Activated naive CD4-positive, alpha-beta T cell (primary cell): ENCODE measurements at regions not wholly inside any gene's neighbourhood (a gene's known extent, or its start where the extent isn't known, plus 50 kb on each side); places are given as distances from the start of the nearest gene placed in this dataset.

Source experiments
- DNase-seq, 4 experiments: peaks; one replicate each; lab custom pipeline; 2025; lab: John Stamatoyannopoulos, UW

GRCh38 chr2:106709229-106709628 lies 176.7 kb downstream of the ST6GAL2 start:
- DNase-seq, result no peak

DNA sequence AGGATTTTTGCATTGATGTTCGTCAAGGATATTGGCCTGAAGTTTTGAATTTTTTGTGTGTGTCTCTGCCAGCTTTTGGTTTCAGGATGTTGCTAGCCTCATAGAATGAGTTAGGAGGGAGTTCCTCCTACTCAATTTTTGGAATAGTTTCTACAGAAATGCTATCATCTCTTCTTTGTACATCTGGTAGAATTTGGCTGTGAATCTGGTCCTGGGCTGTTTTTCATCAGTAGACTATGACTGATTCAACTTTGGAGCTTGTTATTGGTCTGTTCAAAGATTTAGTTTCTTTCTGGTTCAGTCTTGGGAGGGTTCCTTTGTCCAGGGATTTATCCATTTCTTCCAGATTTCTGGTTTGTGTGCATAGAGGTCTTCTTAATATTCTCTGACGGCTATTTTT lies 166.7 kb downstream of the ST6GAL2 start:
- no peak for DNase-seq

- no peak for DNase-seq
These were observed 165.9 kb downstream of the ST6GAL2 start for GRCh38 chr2:106720026-106720425.

GRCh38 chr2:106724301-106724794 lies 161.6 kb downstream of the ST6GAL2 start:
- no peak for DNase-seq

DNA sequence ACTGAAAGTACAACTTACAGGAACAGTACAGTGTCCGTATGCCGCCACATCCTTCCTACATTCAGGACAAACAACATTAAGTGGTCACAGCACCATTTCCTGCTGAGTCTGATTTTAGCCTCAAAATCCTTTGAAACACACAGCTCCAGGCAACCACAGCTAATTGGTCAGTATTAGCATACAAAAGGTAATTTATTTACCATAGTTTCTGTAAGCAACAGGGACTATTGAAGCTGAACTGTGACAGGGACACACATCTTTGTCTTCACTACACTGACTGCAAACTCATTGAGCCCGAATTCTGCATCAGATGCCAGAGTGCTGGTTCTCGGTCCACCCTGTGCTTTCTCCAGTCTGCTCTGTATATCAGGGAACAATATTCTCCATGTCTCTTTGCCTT lies 151.8 kb downstream of the ST6GAL2 start:
- DNase-seq, result no peak

- DNase-seq, result no peak
These were observed 150.2 kb downstream of the ST6GAL2 start for GRCh38 chr2:106735807-106736206.

DNA sequence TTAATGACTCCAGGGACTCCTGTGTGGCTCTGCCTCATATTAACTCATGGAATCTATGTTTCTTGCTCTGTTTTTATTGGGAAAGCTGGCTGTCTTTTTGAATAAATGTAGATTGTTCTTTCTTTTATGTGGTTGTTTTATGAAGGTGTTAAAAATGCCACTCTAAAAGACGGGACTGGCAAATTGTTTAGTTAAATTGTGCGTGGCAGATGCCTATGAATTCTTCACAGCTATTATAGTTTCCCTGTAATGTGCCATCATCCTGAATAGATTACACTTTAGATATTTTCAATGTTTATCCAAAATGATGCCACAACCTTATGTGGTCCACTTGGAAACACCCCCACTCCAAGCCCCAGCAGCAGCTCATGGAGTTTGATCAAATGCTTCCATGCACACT lies 149.7 kb downstream of the ST6GAL2 start:
- DNase-seq, result no peak

GRCh38 chr2:106745468-106745867 lies 140.5 kb downstream of the ST6GAL2 start:
- no peak for DNase-seq

DNA sequence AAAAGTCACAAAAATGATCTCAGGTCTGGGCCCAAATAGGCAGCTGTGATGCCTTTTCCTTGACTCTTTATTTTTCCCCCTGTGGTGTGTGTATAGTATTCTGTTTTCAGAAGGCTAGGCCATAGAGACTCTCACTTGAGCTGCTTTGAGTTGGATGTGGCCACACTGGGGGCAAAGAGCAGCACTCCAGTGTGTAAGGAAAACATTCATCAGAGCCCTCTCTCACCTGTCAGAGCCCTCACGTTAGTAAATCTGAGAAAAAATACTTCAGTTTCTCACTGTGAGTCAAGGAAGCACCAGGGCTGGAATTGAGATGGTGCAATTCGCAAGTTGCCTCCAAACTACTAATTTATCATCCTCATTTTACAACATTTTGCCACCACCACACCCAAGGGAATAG lies 136.1 kb downstream of the ST6GAL2 start:
- DNase-seq, result no peak
